GM21723 (cell line): ENCODE measurements at regions not wholly inside any gene's neighbourhood (a gene's known extent, or its start where the extent isn't known, plus 50 kb on each side); places are given as distances from the start of the nearest gene placed in this dataset.
"Not testable (repeated sequence)": the region's sequence is repeated elsewhere in the genome, so short reads cannot be mapped to it uniquely, and the experiment has no call there.

Experiments
- ATAC-seq: cut with Tn5 transposase; IDR thresholded peaks from one replicate; pipeline ENCODE4 v1.9.1; 2021; ENCODE audit warnings: mild to moderate bottlenecking, moderate library complexity; ENCODE audit not compliant: unreplicated experiment

GRCh38 chr16:52657924-52658323, 111.0 kb upstream of the TOX3 start:
- no peak for ATAC-seq

GRCh38 chr16:52655916-52656315, 109.0 kb upstream of the TOX3 start:
- not testable (repeated sequence) for ATAC-seq

- not testable (repeated sequence) for ATAC-seq
These were observed 108.2 kb upstream of the TOX3 start for GRCh38 chr16:52655156-52655555.

GRCh38 chr16:52652033-52652432, 105.1 kb upstream of the TOX3 start:
- ATAC-seq, result no peak

GRCh38 chr16:52650789-52651188, 103.8 kb upstream of the TOX3 start:
- ATAC-seq, result no peak

GRCh38 chr16:52650318-52650717, 103.4 kb upstream of the TOX3 start:
- ATAC-seq, result no peak

GRCh38 chr16:52649870-52650269, 102.9 kb upstream of the TOX3 start:
- ATAC-seq, result no peak

- no peak for ATAC-seq
These were observed 100.6 kb upstream of the TOX3 start for GRCh38 chr16:52647588-52647987.

- ATAC-seq, result no peak
These were observed 96.1 kb upstream of the TOX3 start for GRCh38 chr16:52643006-52643405.

GRCh38 chr16:52634528-52634927, 87.6 kb upstream of the TOX3 start:
- no peak for ATAC-seq

- ATAC-seq, result no peak
These were observed 87.2 kb upstream of the TOX3 start for GRCh38 chr16:52634104-52634503.

- no peak for ATAC-seq
These were observed 86.3 kb upstream of the TOX3 start for GRCh38 chr16:52633230-52633629.

- no peak for ATAC-seq
These were observed 84.8 kb upstream of the TOX3 start for GRCh38 chr16:52631711-52632110.

GRCh38 chr16:52630711-52631110, 83.8 kb upstream of the TOX3 start:
- ATAC-seq, result no peak

GRCh38 chr16:52629296-52629695, 82.4 kb upstream of the TOX3 start:
- ATAC-seq, result no peak

GRCh38 chr16:52624891-52625290, 77.9 kb upstream of the TOX3 start:
- no peak for ATAC-seq

- ATAC-seq, result no peak
These were observed 74.7 kb upstream of the TOX3 start for GRCh38 chr16:52621651-52622050.

- no peak for ATAC-seq
These were observed 72.0 kb upstream of the TOX3 start for GRCh38 chr16:52618753-52619497.

- no peak for ATAC-seq
These were observed 70.6 kb upstream of the TOX3 start for GRCh38 chr16:52617591-52617990.

- ATAC-seq, result no peak
These were observed 66.6 kb upstream of the TOX3 start for GRCh38 chr16:52613508-52613907.

- no peak for ATAC-seq
These were observed 65.1 kb upstream of the TOX3 start for GRCh38 chr16:52611817-52612673.

- ATAC-seq, result no peak
These were observed 56.1 kb upstream of the TOX3 start for GRCh38 chr16:52603015-52603414.
